Hematopoietic multipotent progenitor cell treated with erythropoietin and hydrocortisone succinate and interleukin-3 and kit ligand, for 15 days (in vitro differentiated cells): ENCODE measurements at regions not wholly inside any gene's neighbourhood (a gene's known extent, or its start where the extent isn't known, plus 50 kb on each side); places are given as distances from the start of the nearest gene placed in this dataset.

Source experiments
- DNase-seq: peaks from one replicate; pipeline ENCODE4 v3.0.0-alpha.2; 2015; ENCODE audit warnings: low spot score

DNA sequence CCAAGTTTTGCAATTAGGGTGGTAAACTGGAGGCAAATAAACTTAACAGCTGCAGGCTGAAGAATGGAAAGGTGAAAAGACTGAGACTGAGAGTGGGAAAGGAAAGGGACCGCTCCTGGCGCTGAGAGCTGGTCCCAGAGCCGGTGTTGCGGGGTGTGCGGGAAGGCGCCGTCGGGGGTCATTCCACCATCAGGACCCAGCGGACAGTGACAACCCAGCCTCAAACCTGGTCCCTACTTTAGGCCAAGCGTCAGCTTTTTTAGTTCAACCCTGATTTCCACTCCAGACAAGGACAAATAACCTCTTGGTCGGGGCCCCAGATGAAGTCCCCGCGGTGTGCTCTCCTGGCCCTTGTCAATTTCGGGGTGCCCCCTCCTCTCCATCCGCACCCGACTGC, 145.8 kb upstream of the ETS2 start:
- DNase-seq, result no peak

DNA sequence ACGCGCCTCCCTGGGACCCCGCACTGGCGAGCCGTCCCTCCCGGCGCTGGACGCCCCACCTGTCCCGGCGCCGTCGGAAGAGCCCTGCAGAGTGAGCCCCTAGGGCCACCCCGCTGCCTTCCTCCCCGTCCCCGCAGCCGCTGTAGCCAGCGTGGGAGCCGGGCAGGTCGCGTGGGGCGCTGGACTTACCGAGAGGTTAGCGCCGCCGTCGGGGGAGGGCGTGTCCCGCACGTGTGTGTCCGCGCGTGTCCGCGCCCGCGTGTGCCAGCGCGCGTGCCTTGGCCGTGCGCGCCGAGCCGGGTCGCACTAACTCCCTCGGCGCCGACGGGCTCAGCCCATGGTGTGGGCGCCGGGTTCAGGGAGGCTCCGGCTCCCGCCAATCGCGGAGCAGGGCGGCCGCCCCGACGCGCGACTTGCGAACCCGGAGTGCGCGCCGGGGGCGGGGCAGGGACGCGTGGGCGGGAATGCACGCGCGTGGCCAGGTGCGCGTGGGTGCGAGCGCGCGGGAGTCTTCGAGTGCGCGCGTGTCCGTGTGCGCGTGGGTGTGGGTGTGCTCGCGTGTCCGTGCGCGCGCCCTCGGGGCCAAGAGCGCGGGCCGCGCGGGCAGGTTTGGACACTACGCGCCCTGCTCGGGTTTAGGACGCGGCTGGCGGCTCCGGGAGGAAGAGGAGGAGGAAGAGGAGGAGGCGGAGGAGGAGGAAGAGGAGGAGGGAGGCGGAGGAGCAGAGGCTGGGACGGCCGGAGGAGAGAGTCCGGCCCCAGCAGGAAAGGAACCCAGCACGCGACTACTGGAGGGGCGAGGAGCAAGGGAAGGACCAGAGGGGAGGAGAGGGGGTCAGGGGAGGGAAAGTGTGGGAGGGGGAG, 145.2 kb upstream of the ETS2 start:
- DNase-seq, result no peak

DNA sequence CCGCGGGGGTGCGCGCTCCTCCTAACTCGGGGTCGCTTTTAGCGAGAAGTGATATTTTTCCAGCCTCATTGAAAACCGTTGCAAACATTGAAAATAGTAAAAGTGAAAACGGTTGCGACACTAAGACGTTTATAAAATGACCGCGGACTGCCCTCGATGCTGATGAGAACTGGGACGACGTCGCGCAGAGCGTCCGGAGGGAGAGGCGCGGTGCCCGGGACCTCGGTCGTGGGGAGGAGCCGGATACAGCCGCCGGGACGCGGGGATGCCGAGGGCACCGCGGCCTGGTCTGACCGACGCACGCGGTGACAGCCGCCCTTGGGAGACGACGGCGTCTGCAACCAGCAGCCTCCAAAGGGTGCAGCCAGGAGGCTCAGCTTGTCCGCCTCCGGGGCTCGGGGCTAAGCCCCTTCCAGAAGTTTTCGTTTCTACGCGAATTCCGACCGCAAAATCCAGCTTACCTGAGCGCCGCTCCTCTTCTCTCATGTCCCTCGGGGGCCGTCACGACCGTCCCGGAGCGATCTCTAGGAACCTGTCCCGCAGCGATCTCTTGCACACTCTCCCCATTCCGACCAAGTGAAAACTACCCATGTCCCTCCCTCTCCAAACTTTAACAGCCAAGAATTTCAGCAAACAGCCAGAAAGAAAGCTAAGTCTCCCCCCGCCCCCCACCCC, 144.4 kb upstream of the ETS2 start:
- no peak for DNase-seq

DNA sequence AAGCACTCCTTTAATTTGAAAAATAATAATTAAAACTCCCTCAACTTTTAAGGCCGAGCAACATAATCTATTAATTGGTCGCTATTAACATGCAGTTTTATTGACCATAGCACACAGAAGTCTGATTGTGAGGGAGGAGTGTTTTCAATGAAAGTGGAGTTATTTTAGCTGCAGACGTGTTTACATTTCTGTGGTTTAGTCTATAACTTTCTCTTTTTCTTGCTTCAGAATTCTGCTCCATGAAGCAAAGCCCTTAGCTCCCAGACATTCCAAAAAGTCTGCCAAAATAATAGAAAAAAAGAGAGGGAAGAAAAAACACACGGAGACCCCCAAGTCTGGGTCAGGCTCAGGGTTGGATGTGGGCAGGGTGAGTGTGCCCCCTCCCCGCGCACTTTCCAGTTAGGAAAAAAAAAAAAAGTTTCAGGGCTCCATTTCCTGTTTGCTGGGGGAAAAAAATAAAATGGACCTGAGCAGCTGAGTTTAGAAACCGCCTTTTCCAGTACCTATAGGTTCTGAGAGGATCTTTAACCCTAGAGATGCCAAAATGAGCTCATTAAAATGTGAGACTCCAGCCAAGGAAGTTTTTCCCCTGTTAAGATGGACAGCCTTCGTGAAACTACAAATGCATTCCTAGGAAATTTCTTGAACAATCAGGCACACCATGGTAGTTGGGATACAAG, 143.7 kb upstream of the ETS2 start:
- no peak for DNase-seq

DNA sequence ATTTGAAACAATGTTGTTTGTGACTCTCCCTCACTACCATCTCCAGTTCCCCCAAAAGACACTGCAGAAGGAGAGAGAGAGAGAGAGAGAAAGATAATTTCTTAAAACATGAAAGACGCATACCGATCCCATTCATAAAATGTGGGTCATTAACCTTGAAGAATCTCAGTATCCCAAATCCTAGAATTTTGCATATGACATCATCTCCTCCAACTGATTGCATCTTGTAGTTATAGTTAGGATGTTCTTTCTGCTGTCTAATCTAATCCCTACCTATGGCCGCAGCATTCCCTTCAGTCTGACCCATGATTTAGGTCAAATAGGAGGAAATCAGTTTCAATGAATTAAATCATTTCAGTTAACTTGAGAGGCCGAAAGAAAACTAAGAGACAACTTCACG, 142.4 kb upstream of the ETS2 start:
- no peak for DNase-seq

DNA sequence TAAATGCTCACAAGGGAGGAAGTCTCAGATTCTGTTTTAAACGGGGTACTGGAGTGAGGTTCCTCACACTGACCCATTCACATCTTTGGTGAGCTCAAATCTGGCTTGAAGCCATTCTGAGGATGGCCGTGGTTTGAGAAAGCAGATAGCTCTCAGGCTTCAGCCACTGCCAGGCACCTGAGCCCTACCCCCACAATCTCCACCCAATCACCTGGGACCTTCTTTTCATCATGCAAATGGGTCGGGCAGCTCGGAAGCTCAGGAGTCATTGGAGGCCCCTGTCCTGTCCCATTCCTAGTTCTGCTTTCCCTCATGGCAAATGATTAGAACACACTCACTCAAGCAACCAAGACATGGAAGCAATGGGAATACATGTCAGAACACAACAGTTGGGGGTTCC, 141.4 kb upstream of the ETS2 start:
- no peak for DNase-seq

DNA sequence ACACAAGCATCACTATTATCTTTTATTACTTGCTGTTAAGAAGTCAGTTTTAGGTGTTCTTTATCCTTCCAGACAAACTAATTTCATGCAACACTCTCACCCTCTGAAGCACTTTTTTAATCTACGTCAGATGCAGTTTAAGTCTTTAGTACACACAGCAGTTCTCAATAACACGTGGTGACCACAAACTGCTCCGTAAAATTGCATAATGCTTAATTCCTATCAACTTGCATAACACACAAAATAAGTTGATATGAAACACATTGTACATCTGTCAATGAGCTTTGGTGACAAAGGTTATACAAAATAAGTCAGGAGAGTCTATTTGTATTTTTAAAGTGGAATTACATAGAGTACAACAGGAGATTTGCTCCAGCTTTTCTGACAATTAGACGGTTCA, 140.9 kb upstream of the ETS2 start:
- no peak for DNase-seq

DNA sequence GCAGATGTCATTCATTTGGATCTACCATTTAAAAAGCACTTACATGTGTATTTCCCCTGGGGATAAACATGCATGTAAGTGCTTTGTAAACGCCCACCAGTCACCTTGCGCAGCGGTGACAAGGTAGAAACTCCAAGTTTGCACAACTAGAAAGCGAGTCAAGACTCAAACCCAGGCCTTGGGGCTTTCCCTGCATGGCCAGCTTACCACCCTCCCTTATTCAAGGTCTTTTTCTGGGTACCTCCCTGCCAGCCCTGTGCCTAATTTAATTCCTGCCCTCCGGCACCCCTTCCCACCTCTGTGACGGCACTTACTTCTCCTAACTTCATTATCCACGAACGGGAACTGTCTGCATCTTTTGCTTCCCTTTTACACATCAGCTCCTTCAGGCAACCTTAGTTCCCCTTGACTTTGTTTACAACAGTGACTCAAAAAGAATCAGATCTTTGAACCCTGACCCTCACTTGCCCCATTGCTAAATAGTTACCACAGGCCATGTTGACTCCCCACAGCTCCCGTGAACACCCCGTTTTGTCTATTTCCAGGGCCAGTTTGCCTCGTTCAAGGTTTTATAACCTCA, 138.3 kb upstream of the ETS2 start:
- no peak for DNase-seq

DNA sequence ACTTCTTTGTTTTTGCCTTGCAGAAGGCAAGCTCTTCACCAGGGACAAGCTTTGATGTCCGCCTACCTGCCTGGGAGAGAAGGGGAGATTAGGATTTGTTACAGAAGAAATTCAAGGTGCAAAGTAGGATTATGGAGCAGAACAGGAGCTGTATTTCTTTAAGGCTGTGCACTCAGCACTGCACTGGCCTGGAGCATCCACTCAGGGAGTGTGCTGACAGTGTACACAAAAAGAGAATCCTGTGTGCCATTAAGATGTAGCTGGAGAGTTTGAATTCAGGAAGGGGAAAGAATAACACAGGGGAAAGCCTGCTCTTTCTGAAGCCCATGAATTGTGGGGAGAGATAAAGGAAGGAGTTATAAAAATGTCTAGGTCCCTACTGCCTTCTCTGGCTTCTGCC, 137.7 kb upstream of the ETS2 start:
- no peak for DNase-seq

DNA sequence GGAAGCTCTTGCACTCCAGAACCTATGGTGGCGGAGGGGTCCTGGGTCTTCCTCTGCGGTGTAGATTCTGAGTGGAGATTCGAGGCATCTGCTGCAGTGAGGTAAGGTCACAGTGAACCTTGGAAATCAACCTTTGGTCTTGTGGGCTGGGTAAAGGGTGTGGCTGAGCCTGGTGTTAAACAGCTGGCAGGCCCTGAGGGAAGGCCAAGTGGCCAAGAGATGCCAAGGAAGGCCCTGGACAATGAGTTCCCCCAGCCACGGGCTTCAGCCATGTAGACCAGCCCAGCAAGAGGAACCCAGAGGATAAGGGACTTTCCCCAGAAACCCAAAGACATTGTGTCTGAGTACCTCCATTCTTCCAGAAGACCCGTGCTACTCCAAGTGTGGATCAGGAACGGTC, 137.2 kb upstream of the ETS2 start:
- no peak for DNase-seq

DNA sequence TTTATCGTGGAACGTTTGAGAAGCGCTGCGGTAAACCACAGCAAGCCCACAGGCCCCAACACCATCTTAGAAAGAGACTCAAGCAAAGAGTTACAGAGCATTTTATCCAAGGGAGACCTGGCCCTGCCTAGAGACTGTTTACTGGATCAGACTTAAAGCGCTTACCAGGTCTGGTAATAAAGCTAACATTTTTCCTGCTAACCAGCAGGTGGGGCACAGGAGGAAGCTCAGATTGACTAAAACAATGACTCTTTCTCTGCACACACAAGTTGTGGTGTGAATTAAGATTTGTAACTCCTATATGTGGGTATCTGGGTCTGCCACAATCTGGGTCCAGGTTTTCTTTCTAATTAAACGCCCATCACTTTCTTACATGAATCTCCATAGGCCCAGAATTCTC, 136.5 kb upstream of the ETS2 start:
- no peak for DNase-seq

DNA sequence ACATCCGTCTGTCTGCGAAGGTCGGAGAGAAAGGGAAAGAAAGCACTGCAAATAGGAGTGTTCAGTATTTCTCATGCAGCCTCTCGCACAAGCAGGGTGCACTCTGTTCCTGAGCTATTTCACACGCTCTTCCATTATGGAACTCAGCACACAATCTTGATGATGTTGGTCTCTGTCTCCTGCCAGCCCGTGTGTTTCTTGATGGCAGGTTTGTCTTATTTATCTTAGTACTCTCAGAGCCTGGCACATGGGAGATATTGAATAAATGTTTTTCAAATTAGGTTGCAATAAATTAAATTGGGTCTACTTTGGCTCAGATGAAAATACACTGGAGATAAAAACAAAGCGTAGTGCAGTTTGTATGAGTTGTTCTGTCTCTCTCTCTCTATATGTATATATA, 134.9 kb upstream of the ETS2 start:
- DNase-seq, result no peak

DNA sequence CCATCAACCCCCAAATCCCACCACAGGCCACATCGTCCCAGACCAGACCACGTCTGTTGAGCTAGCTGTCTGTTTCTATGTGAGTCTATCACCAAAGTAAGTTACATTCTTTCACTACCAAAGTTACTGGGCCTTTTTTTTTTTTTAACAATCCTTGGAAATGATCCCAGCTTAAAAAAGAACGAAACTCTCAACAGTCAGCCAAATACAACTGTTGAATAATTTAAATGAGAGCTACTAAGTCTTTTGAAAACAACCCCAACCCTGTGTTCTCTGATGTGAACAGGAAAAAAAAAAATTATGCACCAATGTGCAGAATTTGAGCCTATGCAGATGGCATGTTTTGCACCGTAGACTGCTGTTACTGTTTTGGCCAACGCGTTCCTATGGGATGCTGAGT, 134.0 kb upstream of the ETS2 start:
- no peak for DNase-seq

DNA sequence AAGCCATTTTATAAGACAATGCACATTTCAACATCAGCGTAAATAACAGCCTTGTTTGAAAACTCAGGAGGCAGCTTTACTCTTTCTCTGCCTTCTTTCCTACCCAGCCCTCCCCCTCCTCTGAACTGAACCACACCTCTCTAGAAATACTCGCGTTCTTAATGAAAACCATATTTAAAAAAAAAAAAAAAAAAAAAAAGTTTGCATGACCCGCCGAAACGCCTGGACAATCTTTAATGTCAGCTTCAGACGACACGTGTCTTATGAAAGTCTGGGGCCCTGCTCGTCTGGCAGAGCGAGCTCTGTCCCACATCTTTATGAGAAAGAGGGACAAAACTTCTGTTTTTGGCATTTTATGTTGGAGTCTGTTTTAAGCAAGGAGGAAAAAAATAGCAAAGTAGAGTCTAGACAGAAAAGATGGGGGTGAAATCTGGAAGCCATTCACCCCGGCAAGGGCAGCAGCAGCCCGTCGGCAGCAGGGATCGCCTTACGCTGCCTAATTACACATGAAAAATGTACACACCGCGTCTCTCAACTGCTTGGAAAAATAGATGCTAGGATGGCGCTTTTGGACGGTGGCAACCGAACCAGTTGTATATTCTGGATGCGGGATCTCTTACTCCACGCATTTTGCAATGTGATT, 130.4 kb upstream of the ETS2 start:
- no peak for DNase-seq

DNA sequence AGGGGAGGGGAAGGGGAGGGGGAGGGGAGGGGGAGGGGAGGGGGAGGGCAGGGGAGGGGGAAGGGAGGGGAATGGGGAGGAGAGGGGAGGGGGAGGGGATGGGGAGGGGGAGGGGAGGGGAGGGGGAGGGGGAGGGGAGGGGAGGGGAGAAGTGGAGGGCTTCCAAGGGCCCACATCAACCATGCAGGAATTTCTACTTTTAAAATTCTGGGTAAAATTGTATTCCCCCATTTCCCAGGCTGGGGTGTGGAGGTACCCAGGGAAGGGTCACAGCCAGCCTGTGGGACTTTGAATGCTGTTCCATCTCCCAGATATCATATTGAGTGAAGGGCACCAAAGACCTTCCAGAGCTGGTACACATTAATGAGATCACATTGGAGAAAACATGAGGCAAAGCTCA, 126.9 kb upstream of the ETS2 start:
- no peak for DNase-seq

DNA sequence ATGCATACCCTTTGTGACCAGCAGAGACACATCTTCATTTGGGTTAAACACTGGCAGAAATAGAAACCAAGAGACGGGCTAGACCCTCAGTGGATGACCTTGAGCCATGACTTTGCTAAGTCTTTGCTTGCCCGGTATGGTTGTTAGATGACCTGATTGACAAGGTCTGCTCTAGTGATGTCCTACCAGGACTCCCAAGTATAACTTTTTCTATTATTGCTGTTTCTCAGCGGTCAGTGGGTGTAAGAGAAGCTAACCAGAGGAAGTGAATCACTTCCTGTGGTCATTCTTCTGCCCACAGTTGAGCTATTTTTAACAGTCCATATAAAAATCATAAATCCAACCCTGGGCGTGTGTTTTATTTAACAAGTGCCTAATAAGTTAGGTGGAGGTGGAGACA, 126.2 kb upstream of the ETS2 start:
- no peak for DNase-seq

DNA sequence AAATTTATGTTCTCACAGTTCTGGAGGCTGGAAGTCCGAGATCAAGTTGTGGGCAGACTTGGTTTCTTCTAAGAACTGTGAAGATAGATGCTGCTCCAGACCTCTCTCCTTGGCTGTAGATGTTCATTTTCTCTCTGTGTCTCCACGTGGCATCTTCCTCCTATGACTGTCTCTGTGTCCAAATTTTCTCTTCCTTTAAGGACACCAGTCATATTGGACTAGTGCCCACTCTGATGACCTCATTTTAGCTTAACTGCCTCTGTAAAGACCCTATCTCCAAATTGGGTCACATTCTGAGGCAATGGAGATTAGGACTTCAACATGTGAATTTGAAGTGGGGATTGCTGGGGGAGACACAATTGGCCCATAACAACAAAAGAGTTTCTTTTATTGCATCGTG, 125.3 kb upstream of the ETS2 start:
- no peak for DNase-seq

DNA sequence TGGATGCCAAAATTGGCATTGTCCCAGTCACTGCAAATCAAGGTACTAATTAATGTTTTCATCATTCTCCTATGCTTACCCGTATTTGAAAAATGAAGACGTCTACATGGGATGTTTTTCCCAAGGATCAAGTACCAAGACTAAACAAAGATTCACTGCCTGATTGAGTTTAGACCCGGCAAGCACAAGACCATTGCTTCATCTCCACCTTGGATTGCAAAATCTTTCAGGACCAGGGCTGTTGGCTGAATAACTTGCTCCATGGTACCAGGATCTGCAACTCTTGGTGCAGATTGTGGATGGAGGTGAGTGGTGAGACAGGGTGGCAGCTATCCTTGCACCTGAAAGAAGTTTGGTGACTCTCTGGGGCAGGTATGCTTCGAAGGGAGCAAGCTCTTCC, 122.5 kb upstream of the ETS2 start:
- DNase-seq, result no peak

DNA sequence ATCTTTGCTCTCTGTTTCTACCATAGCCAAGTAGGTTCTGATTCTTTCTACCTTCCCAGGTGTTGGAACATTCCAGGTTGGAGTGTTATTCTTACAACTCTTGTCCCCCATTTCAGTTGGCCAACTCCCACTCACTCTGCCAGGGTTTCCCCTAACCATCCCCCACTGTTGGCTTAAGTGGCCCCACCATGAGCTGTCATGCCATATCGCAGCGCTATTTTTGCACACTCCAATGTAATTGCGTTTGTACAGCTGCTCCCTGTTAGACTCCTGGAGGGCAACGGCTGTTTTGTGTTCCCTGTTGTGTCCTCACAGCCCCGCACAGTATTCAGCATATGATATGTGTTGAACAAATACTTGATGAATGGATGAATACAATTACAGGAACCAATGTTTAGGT, 117.7 kb upstream of the ETS2 start:
- DNase-seq, result no peak

DNA sequence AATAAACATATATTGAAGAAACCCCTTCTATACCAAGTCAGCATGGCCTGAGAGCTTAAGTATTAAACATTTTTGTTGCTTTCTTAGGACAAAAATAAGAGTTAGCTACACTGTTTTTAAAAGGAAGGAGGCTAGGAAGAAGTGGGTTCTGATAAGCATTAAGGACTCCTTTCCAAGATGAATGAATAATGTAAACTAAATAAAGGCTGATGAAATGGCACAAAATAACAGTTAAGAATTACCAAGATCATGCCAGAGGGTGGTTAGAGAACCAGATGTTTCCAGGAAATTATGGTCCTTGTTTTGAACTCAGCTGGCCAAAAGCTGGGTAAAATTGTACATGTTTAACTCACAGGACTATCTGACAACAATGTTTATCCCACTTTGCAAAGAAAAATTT, 114.1 kb upstream of the ETS2 start:
- no peak for DNase-seq

DNA sequence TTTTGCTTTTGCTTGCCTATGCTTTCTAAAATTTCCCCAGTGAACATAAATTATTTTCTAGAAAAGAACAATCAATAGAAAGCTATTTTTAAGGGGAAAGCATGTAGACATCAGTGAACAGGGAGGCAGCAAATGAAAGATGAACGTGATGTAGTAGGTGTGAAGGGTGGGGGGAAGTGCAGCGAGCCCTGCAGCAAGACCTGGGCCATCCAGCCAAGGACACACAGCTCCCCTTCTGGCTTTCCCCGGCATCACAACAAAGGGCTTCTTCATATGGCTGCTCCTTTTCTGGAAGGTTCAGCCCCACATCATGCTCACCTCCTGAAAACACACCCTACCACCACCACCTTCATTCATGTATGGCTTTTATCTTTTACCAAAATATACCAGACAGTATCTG, 109.2 kb upstream of the ETS2 start:
- DNase-seq, result no peak

DNA sequence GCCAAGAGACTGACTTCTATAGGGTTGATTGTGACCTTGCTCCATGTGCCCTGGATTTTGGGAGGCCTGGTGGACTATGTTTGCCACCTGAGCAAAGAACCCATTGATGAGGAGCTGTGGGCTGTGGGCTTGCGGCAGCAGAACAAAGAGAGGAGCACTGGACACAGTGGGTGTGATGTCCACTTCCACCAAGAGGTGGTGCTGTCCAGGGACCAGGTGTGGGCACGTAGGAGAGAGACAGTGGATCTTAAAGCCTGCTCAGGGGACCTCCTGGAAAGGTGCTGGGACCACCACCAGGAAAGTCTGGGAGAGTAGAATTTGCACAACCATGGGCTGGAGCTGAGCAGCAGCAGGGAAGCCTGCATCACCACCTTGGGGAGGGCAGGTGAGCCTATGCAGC, 106.7 kb upstream of the ETS2 start:
- DNase-seq, result no peak

DNA sequence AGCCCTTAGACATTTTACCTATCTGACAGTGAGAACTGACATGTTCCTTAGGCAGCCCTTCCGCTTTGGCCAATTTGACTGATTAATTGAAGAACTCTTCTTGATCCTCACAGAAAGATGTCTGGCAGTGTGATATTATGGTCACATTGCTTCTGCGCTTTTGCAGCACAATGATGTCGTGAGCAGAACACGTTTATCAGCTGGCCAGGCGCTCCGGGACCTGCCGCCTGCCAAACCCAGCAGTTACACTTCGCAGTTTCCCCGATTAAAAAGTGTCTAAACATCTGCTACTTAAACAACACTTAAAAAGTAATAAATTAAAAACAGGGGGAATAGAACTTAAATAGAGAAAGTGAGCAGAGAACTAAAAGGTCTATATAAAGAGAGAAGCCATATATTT, 103.5 kb upstream of the ETS2 start:
- DNase-seq, result no peak
